Gastrocnemius medialis (tissue), 4 donors: ENCODE measurements at regions not wholly inside any gene's neighbourhood (a gene's known extent, or its start where the extent isn't known, plus 50 kb on each side); places are given as distances from the start of the nearest gene placed in this dataset.

ENCODE experiments used
- ATAC-seq, 2 donors: fragments of 150-250 bp; one replicate each; pipeline ENCODE4 v1.9.1; 2016
- DNase-seq, 2 donors: peaks; one replicate each; pipeline ENCODE4 v3.0.0-alpha.2; 2019
- H3K27ac ChIP-seq, 4 donors: fragments of 200-600 bp; sonication (generic); 1 replicate in 1 of 4; 2 replicates in 3 of 4; pipeline ENCODE4 v1.5.1; 2016 to 2018; ENCODE audit warnings: mild to moderate bottlenecking in 2 of 4, moderate library complexity in 1 of 4
- H3K27me3 ChIP-seq, 3 donors: fragments of 200-600 bp; sonication (generic) in 2 of 3; 1 replicate in 1 of 3; 2 replicates in 2 of 3; pipeline versions ENCODE4 v1.5.1 to v1.6.0; 2016 to 2019; ENCODE audit warnings: mild to moderate bottlenecking in 1 of 3, moderate library complexity in 1 of 3
- H3K36me3 ChIP-seq, 2 donors: fragments of 200-600 bp; sonication (generic) in 1 of 2; one replicate each; pipeline ENCODE4 v1.5.1; 2017 to 2018
- H3K4me1 ChIP-seq, 2 donors: fragments of 200-600 bp; sonication (generic) in 1 of 2; one replicate each; pipeline ENCODE4 v1.5.1; 2016 to 2017; ENCODE audit warnings: mild to moderate bottlenecking in 2 of 2
- H3K4me3 ChIP-seq, 4 donors: fragments of 200-600 bp; sonication (generic) in 3 of 4; 1 replicate in 1 of 4; 2 replicates in 3 of 4; pipeline ENCODE4 v1.5.1; 2016 to 2019; ENCODE audit warnings: mild to moderate bottlenecking in 2 of 4
- H3K9me3 ChIP-seq, 3 donors: fragments of 200-600 bp; sonication (generic) in 2 of 3; 1 replicate in 1 of 3; 2 replicates in 2 of 3; pipeline ENCODE4 v1.5.1; 2016 to 2019
- POLR2A ChIP-seq, 2 donors: fragments of 450-650 bp; IDR thresholded peaks; one replicate each; pipeline ENCODE4 v1.6.1; 2017; ENCODE audit warnings: antibody characterized with exemption in 2 of 2, mild to moderate bottlenecking in 2 of 2, moderate library complexity in 2 of 2
- in situ Hi-C, 4 donors: fragments of 200-750 bp; cut with MboI; loops; one replicate each; pipeline versions ENCODE4 v1.15.0 to v1.8.0; 2017; ENCODE audit warnings: low sequenced_read_pairs in 4 of 4
- intact Hi-C: fragments of 100-400 bp; cut with DNase I; formaldehyde crosslinking; loops from one replicate; pipeline ENCODE4 v1.15.1; 2023; ENCODE audit warnings: low total_unique reads
- TF ChIP-seq, protein P1 (sequence below), 5 experiments: fragments of 450-650 bp in 3 of 5; fragments of 200-600 bp in 2 of 5; sonication (generic) in 2 of 5; IDR thresholded peaks in 4 of 5; conservative IDR thresholded peaks in 1 of 5; 1 replicate in 4 of 5; 2 replicates in 1 of 5; pipeline ENCODE4 v1.5.1; 2016 to 2019; ENCODE audit warnings: antibody characterized with exemption in 5 of 5, mild to moderate bottlenecking in 3 of 5, moderate library complexity in 3 of 5

DNA sequence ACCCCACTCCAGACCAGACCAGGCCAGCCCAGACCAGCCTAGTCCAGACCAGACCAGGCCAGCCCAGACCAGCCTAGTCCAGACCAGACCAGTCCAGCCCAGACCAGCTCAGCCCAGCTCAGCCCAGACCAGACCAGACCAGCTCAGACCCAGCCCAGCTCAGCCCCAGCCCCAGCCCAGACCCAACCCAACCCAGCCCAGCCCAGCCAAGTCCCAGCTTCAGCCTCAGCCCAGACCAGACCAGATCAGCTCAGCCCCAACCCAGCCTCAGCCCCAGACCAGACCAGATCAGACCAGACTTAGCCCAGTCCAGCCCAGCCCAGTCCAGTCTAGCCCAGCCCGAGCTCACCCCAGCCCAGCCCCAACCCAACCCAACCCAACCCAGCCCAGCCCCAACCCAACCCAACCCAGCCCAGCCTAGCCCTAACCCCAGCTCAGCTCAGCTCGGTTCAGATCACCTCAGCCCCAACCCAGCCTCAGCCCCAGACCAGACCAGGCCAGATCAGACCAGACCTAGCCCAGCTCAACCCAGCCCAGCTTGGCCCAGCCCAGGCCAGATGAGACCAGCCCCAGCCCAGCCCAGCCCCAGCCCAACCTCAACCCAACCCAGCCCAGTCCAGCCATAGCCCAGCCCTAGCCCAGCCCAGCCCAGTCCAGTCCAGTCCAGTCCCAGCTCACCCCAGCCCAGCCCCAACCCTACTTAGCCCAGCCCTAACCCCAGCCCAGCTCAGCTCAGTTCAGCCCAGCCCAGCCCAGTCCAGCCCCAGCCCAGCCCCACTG, 204.7 kb downstream of the BCL11B start:
- ATAC-seq, result no peak

DNA sequence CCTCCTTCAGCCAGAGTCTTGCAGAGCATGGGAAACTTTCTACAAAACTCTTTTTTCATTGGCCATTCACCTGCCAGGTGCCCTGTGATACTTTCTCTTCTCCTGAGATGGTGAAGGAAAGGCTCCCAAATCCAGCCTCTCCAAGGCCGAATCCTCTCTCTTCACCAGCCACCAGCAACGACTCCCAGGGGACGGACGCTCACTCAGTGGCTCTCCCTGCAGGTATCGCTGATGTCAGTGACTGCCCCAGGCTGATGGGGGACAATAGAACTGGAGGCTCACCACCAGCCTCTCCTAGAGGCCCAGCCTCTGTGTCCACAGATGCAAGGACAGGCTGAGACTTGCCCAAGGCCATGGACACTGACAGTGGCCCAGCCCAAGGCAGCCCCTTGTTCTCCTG, 204.1 kb downstream of the BCL11B start:
- H3K9me3 ChIP-seq, result no peaks in the 10 kb centered on the region
- in situ Hi-C loops (no loop called here), intact Hi-C loops (no loop called here)
- H3K27ac ChIP-seq, result no peak overlapping the region
- no peaks in the 10 kb centered on the region for H3K27me3 ChIP-seq
- DNase-seq (no peak), ATAC-seq (no peak)
- no peaks in the 10 kb centered on the region for H3K36me3 ChIP-seq
- TF ChIP-seq, protein P1, sequence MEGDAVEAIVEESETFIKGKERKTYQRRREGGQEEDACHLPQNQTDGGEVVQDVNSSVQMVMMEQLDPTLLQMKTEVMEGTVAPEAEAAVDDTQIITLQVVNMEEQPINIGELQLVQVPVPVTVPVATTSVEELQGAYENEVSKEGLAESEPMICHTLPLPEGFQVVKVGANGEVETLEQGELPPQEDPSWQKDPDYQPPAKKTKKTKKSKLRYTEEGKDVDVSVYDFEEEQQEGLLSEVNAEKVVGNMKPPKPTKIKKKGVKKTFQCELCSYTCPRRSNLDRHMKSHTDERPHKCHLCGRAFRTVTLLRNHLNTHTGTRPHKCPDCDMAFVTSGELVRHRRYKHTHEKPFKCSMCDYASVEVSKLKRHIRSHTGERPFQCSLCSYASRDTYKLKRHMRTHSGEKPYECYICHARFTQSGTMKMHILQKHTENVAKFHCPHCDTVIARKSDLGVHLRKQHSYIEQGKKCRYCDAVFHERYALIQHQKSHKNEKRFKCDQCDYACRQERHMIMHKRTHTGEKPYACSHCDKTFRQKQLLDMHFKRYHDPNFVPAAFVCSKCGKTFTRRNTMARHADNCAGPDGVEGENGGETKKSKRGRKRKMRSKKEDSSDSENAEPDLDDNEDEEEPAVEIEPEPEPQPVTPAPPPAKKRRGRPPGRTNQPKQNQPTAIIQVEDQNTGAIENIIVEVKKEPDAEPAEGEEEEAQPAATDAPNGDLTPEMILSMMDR (IDR thresholded peaks at IDR 0.05 in 4 of 5, conservative IDR thresholded peaks at IDR 0.05 in 1 of 5), result no peak
- no peak for TF ChIP-seq POLR2A (IDR thresholded peaks at IDR 0.05)
- H3K4me1 ChIP-seq, result no peaks in the 10 kb centered on the region
- no peak overlapping the region for H3K4me3 ChIP-seq

More for the DNA sequence above, 204.7 kb downstream of the BCL11B start:
- H3K36me3 ChIP-seq, result no peaks in the 10 kb centered on the region
- TF ChIP-seq, protein P1 (IDR thresholded peaks at IDR 0.05 in 4 of 5, conservative IDR thresholded peaks at IDR 0.05 in 1 of 5), result no peak
- no peak for TF ChIP-seq POLR2A (IDR thresholded peaks at IDR 0.05)
- H3K27ac ChIP-seq, result no peak overlapping the region
- in situ Hi-C loops, result no loop called here
- no peaks in the 10 kb centered on the region for H3K27me3 ChIP-seq
- DNase-seq, result no peak
- no peak overlapping the region for H3K4me3 ChIP-seq
- intact Hi-C loops, result no loop called here
- no peaks in the 10 kb centered on the region for H3K4me1 ChIP-seq
- H3K9me3 ChIP-seq, result no peaks in the 10 kb centered on the region

DNA sequence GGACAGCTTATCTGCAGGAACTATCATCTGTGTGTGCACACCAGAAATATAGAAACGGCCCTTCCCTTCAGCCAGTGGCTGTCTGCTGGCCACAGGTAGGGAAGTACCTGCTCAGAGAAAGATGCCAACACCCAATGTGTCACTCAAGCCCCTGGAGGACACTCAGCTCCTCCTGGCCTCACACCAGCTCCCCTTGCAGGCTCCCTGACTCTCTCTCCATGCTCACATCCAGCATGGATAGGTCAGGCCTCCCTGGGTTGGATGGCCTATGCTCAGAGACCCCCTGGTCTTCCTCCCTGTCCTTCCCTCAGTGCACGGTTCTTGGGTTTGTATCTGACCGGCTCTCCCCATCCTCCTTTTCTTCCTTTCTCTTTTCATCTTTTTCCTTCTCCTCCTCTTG, 202.1 kb downstream of the BCL11B start:
- in situ Hi-C loops, result no loop called here
- no peaks in the 10 kb centered on the region for H3K27me3 ChIP-seq
- H3K4me3 ChIP-seq, result no peak overlapping the region
- intact Hi-C loops, result no loop called here
- no peaks in the 10 kb centered on the region for H3K4me1 ChIP-seq
- no peaks in the 10 kb centered on the region for H3K36me3 ChIP-seq
- DNase-seq (no peak), ATAC-seq (no peak)
- TF ChIP-seq, protein P1 (IDR thresholded peaks at IDR 0.05 in 4 of 5, conservative IDR thresholded peaks at IDR 0.05 in 1 of 5), result no peak
- no peak for TF ChIP-seq POLR2A (IDR thresholded peaks at IDR 0.05)
- H3K27ac ChIP-seq, result no peak overlapping the region
- no peaks in the 10 kb centered on the region for H3K9me3 ChIP-seq

DNA sequence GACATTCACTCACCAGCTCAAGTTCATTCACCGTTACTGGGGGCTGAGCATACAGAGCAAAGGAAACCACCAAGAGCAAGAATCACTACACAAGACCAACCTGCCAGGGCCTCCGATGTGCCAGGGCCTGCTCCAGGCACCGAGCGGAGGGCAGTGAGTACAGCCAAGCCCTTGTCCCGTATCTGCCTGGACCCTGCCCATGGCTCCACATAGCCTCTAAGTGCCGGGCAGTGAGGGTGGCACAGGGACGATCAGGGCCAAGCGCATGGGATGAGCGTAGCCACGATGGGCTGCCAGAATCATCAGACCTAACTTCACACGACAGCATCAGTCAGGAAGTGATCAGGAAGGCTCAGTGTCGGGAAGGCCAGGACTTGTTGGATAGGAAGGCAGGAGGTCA, 199.6 kb downstream of the BCL11B start:
- DNase-seq (no peak), ATAC-seq (no peak)
- no peak overlapping the region for H3K27ac ChIP-seq
- intact Hi-C loops, result no loop called here
- no peak overlapping the region for H3K4me3 ChIP-seq
- in situ Hi-C loops, result no loop called here
- H3K9me3 ChIP-seq, result no peaks in the 10 kb centered on the region
- no peaks in the 10 kb centered on the region for H3K36me3 ChIP-seq
- H3K4me1 ChIP-seq, result no peaks in the 10 kb centered on the region
- TF ChIP-seq POLR2A (IDR thresholded peaks at IDR 0.05), result no peak
- TF ChIP-seq, protein P1 (IDR thresholded peaks at IDR 0.05 in 4 of 5, conservative IDR thresholded peaks at IDR 0.05 in 1 of 5), result no peak
- peaks cover 0 to 3% (median 0%) of the 10 kb centered on the region in 3 donors for H3K27me3 ChIP-seq
